Endothelial cell of umbilical vein (primary cell): ENCODE measurements at regions not wholly inside any gene's neighbourhood (a gene's known extent, or its start where the extent isn't known, plus 50 kb on each side); places are given as distances from the start of the nearest gene placed in this dataset.

Experiments used
- CTCF ChIP-seq, 2 donors: IDR thresholded peaks; 1 replicate in 1 of 2; 2 replicates in 1 of 2; pipeline ENCODE4 v1.5.1; 2011; ENCODE audit warnings: low read length in 2 of 2, mild to moderate bottlenecking in 2 of 2, moderate library complexity in 2 of 2, control low read depth in 1 of 2, inconsistent platforms in 1 of 2, low read depth in 1 of 2; ENCODE audit not compliant: insufficient read depth in 1 of 2; ENCODE audit errors: extremely low read depth in 1 of 2
- EZH2 ChIP-seq: IDR thresholded peaks from 2 replicates; pipeline ENCODE4 v1.6.1; 2012; ENCODE audit warnings: borderline replicate concordance, low read depth, mild to moderate bottlenecking, moderate library complexity, low read length, inconsistent platforms; ENCODE audit not compliant: severe bottlenecking
- GATA2 ChIP-seq: IDR thresholded peaks from 2 replicates; pipeline ENCODE4 v1.7.0; 2011; ENCODE audit warnings: low read depth, mild to moderate bottlenecking, moderate library complexity, mixed read lengths, low read length; ENCODE audit not compliant: insufficient read length, insufficient read depth
- MYC ChIP-seq: IDR thresholded peaks from one replicate; pipeline ENCODE4 v1.6.1; 2011; ENCODE audit warnings: mild to moderate bottlenecking, low read depth, low read length
- POLR2A ChIP-seq: IDR thresholded peaks from 2 replicates; pipeline ENCODE4 v1.6.1; 2012; ENCODE audit warnings: low read depth, mild to moderate bottlenecking, control low read depth, low read length
- POLR2AphosphoS5 ChIP-seq: IDR thresholded peaks from 2 replicates; pipeline ENCODE4 v1.6.1; 2012; ENCODE audit warnings: low read depth, mild to moderate bottlenecking, control low read depth, low read length, moderate library complexity; ENCODE audit not compliant: insufficient read depth

DNA sequence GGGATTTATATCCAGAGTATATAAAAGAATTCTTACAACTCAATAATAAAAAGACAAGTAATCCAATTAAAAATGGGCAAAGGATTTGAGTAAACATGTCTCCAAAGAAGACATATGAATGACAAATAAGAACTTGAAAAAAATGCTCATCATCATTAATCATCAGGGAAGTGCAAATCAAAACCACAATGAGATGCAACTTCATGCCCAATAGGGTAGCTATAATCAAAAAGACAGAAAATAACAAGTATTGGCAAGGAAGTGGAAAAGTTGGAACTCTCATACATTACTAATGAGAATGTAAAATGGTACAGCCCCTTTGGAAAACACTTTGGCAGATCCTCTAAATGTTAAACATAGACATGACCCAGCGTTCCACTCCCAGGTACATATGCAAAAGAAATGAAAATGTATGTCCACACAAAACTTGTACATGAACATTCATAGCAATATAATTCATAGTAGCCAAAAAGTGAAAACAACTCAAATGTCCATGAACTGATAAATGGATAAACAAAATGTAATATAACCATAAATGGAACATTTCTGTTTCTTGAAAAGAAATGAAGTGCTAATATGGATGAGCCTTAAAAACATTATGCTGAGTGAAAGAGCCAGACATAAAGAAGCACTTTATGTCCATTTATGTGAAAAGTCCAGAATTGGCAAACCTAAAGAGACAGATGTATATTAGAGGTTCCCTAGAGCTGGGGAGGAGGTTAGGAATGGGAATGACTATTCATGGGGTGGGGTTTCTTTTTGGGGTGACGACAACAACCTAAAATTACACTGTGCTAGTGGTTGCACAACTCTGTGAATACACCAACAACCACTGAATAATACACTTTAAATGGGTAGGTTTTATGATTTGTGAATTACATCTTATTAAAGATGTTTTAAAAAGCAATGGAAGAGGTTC is 259.7 kb downstream of the RHOU start:
- TF ChIP-seq MYC (no peak), POLR2A (no peak), EZH2 (no peak), CTCF (IDR thresholded peaks at IDR 0.05; ENCODE audit: extremely low read depth in 1 of 2, insufficient read depth in 1 of 2, low read depth in 1 of 2, low read length in 2 of 2) (no peak), GATA2 (no peak), POLR2AphosphoS5 (no peak)
